ENCODE measurements at regions not wholly inside any gene's neighbourhood (a gene's known extent, or its start where the extent isn't known, plus 50 kb on each side); places are given as distances from the start of the nearest gene placed in this dataset.

GRCh38 chr18:47601581-47602272, 328.7 kb downstream of the SMAD2 start:
- no peak for DNase-seq (ENCODE audit: low read depth in 1 of 2, low spot score in 1 of 2)

- no peak for DNase-seq (ENCODE audit: low read depth in 1 of 2, low spot score in 1 of 2)
Observed at GRCh38 chr18:47595831-47596501, 334.5 kb downstream of the SMAD2 start.

GRCh38 chr18:47594621-47595086, 335.8 kb downstream of the SMAD2 start:
- no peak for DNase-seq (ENCODE audit: low read depth in 1 of 2, low spot score in 1 of 2)

- DNase-seq (ENCODE audit: low read depth in 1 of 2, low spot score in 1 of 2) = no peak
Observed at GRCh38 chr18:47593744-47594472, 336.6 kb downstream of the SMAD2 start.

GRCh38 chr18:47591429-47591828, 339.0 kb downstream of the SMAD2 start:
- no peak for DNase-seq (ENCODE audit: low read depth in 1 of 2, low spot score in 1 of 2)

- no peak for DNase-seq (ENCODE audit: low read depth in 1 of 2, low spot score in 1 of 2)
Observed at GRCh38 chr18:47587587-47587986, 336.1 kb upstream of the SKOR2 start.

GRCh38 chr18:47586418-47587070, 335.1 kb upstream of the SKOR2 start:
- no peak for DNase-seq (ENCODE audit: low read depth in 1 of 2, low spot score in 1 of 2)

- no peak for DNase-seq (ENCODE audit: low read depth in 1 of 2, low spot score in 1 of 2)
Observed at GRCh38 chr18:47585914-47586313, 334.5 kb upstream of the SKOR2 start.

GRCh38 chr18:47585136-47585535, 333.7 kb upstream of the SKOR2 start:
- no peak for DNase-seq (ENCODE audit: low read depth in 1 of 2, low spot score in 1 of 2)

- no peak for DNase-seq (ENCODE audit: low read depth in 1 of 2, low spot score in 1 of 2)
Observed at GRCh38 chr18:47582093-47582492, 330.6 kb upstream of the SKOR2 start.

- no peak for DNase-seq (ENCODE audit: low read depth in 1 of 2, low spot score in 1 of 2)
Observed at GRCh38 chr18:47577520-47577919, 326.1 kb upstream of the SKOR2 start.

- no peak for DNase-seq (ENCODE audit: low read depth in 1 of 2, low spot score in 1 of 2)
Observed at GRCh38 chr18:47574966-47575365, 323.5 kb upstream of the SKOR2 start.

GRCh38 chr18:47571957-47572356, 320.5 kb upstream of the SKOR2 start:
- DNase-seq (ENCODE audit: low read depth in 1 of 2, low spot score in 1 of 2) = no peak

- no peak for DNase-seq (ENCODE audit: low read depth in 1 of 2, low spot score in 1 of 2)
Observed at GRCh38 chr18:47566809-47567208, 315.3 kb upstream of the SKOR2 start.

GRCh38 chr18:47560723-47561715, 309.6 kb upstream of the SKOR2 start:
- no peak for DNase-seq (ENCODE audit: low read depth in 1 of 2, low spot score in 1 of 2)

- no peak for DNase-seq (ENCODE audit: low read depth in 1 of 2, low spot score in 1 of 2)
Observed at GRCh38 chr18:47558110-47558750, 306.8 kb upstream of the SKOR2 start.

- no peak for DNase-seq (ENCODE audit: low read depth in 1 of 2, low spot score in 1 of 2)
Observed at GRCh38 chr18:47557160-47557559, 305.7 kb upstream of the SKOR2 start.

GRCh38 chr18:47552783-47553182, 301.3 kb upstream of the SKOR2 start:
- no peak for DNase-seq (ENCODE audit: low read depth in 1 of 2, low spot score in 1 of 2)

GRCh38 chr18:47550611-47551010, 299.2 kb upstream of the SKOR2 start:
- DNase-seq (ENCODE audit: low read depth in 1 of 2, low spot score in 1 of 2) = no peak

- DNase-seq (ENCODE audit: low read depth in 1 of 2, low spot score in 1 of 2) = no peak
Observed at GRCh38 chr18:47549021-47549540, 297.6 kb upstream of the SKOR2 start.
